ENCODE measurements at regions not wholly inside any gene's neighbourhood (a gene's known extent, or its start where the extent isn't known, plus 50 kb on each side); places are given as distances from the start of the nearest gene placed in this dataset.

GRCh38 chr1:82562448-82562847 lies 761.7 kb downstream of the ADGRL2 start:
- DNase-seq (no peak), ATAC-seq (no peak)
- intact Hi-C loops (cut with DNase I), result no loop called here
- H3K4me3 ChIP-seq, result no peak overlapping the region
- H3K27me3 ChIP-seq, result no peaks in the 10 kb centered on the region
- no peaks in the 10 kb centered on the region for H3K4me1 ChIP-seq
- no peak for TF ChIP-seq POLR2A (IDR thresholded peaks at IDR 0.05)
- TF ChIP-seq, protein P1, sequence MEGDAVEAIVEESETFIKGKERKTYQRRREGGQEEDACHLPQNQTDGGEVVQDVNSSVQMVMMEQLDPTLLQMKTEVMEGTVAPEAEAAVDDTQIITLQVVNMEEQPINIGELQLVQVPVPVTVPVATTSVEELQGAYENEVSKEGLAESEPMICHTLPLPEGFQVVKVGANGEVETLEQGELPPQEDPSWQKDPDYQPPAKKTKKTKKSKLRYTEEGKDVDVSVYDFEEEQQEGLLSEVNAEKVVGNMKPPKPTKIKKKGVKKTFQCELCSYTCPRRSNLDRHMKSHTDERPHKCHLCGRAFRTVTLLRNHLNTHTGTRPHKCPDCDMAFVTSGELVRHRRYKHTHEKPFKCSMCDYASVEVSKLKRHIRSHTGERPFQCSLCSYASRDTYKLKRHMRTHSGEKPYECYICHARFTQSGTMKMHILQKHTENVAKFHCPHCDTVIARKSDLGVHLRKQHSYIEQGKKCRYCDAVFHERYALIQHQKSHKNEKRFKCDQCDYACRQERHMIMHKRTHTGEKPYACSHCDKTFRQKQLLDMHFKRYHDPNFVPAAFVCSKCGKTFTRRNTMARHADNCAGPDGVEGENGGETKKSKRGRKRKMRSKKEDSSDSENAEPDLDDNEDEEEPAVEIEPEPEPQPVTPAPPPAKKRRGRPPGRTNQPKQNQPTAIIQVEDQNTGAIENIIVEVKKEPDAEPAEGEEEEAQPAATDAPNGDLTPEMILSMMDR (IDR thresholded peaks at IDR 0.05), result no peak
- whole genome bisulfite sequencing (ENCODE audit: insufficient coverage, low coverage, low lambda C conversion rate, missing lambda C conversion rate), result 69% methylated on average over 2 of the region's 2 CpGs
- no peak overlapping the region for H3K27ac ChIP-seq
- no peaks in the 10 kb centered on the region for H3K36me3 ChIP-seq
- H3K9me3 ChIP-seq, result no peaks in the 10 kb centered on the region

GRCh38 chr1:82560566-82560965 lies 759.8 kb downstream of the ADGRL2 start:
- intact Hi-C loops (cut with DNase I), result no loop called here
- DNase-seq, result no peak
- H3K9me3 ChIP-seq, result no peaks in the 10 kb centered on the region

DNA sequence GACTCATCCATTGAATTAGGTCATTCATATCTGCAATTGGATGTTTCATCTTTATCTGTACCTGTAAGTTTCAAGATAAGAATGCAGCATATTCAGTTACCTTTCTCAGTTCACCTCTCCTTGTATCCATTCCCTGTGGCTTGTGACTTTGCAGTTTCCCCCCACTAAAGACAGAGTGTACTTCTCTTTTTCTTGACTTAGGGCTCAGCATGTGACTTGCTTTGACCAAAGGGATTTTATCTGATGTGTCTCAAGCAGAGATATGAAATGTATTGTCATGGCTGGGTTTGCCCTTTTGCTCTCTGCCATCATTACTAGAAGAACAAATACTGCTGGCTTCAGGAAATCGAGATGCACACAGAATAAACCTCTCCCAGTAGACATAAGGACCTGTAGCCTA lies 754.8 kb downstream of the ADGRL2 start:
- Histone ChIP-seq H3K4me3 (no peak overlapping the region), H3K4me1 (no peaks in the 10 kb centered on the region), H3K27ac (no peak overlapping the region), H3K36me3 (no peaks in the 10 kb centered on the region), H3K27me3 (no peaks in the 10 kb centered on the region), H3K9me3 (no peaks in the 10 kb centered on the region)
- no peak for DNase-seq
- ATAC-seq, result no peak
- WGBS (ENCODE audit: insufficient coverage, low coverage, low lambda C conversion rate, missing lambda C conversion rate), result 13% methylated on average over 1 of the region's 1 CpG
- no peak for TF ChIP-seq POLR2A (IDR thresholded peaks at IDR 0.05)
- TF ChIP-seq, protein P1 (IDR thresholded peaks at IDR 0.05), result no peak
- intact Hi-C loops (cut with DNase I), result no loop called here

More at GRCh38 chr1:82560566-82560965, 759.8 kb downstream of the ADGRL2 start:
- H3K36me3 ChIP-seq, result no peaks in the 10 kb centered on the region
- no peak overlapping the region for H3K4me3 ChIP-seq
- ATAC-seq, result no peak
- no peak overlapping the region for H3K27ac ChIP-seq
- no peaks in the 10 kb centered on the region for H3K27me3 ChIP-seq
- H3K4me1 ChIP-seq, result no peaks in the 10 kb centered on the region
- TF ChIP-seq, protein P1 (IDR thresholded peaks at IDR 0.05), result no peak
- TF ChIP-seq POLR2A (IDR thresholded peaks at IDR 0.05), result no peak

DNA sequence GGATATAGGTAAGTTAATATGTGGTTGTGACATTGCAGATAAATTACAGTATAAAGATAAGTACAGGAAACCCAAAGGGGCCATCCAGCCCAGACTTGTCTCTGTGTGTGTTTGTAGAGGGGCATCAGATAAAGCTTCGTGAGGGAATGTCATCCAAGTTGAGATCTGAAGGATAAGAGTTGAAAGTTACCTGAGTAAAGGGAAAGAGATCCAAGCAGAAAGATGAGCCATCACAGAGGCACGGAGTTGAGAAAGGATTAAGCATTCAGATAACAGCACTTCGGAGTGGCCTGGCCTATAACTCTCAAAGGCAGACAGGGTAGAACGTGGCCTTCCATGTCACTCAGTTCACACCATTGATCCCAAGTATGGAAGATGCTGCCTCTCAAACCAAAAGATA lies 749.1 kb downstream of the ADGRL2 start:
- intact Hi-C loops (cut with DNase I), result no loop called here
- Histone ChIP-seq H3K27me3 (no peaks in the 10 kb centered on the region), H3K27ac (no peak overlapping the region), H3K4me3 (no peak overlapping the region), H3K4me1 (no peaks in the 10 kb centered on the region), H3K36me3 (no peaks in the 10 kb centered on the region), H3K9me3 (no peaks in the 10 kb centered on the region)
- WGBS (ENCODE audit: insufficient coverage, low coverage, low lambda C conversion rate, missing lambda C conversion rate), result 67% methylated on average over 4 of the region's 4 CpGs
- DNase-seq (no peak), ATAC-seq (no peak)
- no peak for TF ChIP-seq POLR2A (IDR thresholded peaks at IDR 0.05)
- TF ChIP-seq, protein P1 (IDR thresholded peaks at IDR 0.05), result no peak

GRCh38 chr1:82542766-82543165 lies 742.0 kb downstream of the ADGRL2 start:
- Histone ChIP-seq H3K9me3 (no peaks in the 10 kb centered on the region), H3K27ac (no peak overlapping the region), H3K27me3 (no peaks in the 10 kb centered on the region), H3K36me3 (no peaks in the 10 kb centered on the region), H3K4me3 (no peak overlapping the region), H3K4me1 (no peaks in the 10 kb centered on the region)
- DNase-seq, result no peak
- TF ChIP-seq, protein P1 (IDR thresholded peaks at IDR 0.05), result no peak
- no peak for TF ChIP-seq POLR2A (IDR thresholded peaks at IDR 0.05)
- no peak for ATAC-seq
- intact Hi-C loops (cut with DNase I), result no loop called here

All from right lobe of liver (tissue), 6 donors.